GM12892 (cell line): ENCODE measurements at regions not wholly inside any gene's neighbourhood (a gene's known extent, or its start where the extent isn't known, plus 50 kb on each side); places are given as distances from the start of the nearest gene placed in this dataset.

Experiments used
- DNase-seq: peaks from one replicate; pipeline ENCODE4 v3.0.0; 2011; ENCODE audit not compliant: insufficient read length
- FAIRE-seq: peaks from 2 replicates; lab custom pipeline; 2011; peaks lifted over from hg19 to GRCh38; lab: Jason Lieb, UNC
- POLR2A ChIP-seq: IDR thresholded peaks from 2 replicates; pipeline ENCODE4 v1.6.1; 2011; ENCODE audit warnings: low read depth, low read length, control low read depth
- POLR2AphosphoS5 ChIP-seq: IDR thresholded peaks from 2 replicates; pipeline ENCODE4 v1.6.1; 2011; ENCODE audit warnings: low read depth, low read length, control low read depth
- TAF1 ChIP-seq: IDR thresholded peaks from 2 replicates; pipeline ENCODE4 v1.6.1; 2011; ENCODE audit warnings: low read depth, mild to moderate bottlenecking, control low read depth, low read length, borderline replicate concordance

DNA sequence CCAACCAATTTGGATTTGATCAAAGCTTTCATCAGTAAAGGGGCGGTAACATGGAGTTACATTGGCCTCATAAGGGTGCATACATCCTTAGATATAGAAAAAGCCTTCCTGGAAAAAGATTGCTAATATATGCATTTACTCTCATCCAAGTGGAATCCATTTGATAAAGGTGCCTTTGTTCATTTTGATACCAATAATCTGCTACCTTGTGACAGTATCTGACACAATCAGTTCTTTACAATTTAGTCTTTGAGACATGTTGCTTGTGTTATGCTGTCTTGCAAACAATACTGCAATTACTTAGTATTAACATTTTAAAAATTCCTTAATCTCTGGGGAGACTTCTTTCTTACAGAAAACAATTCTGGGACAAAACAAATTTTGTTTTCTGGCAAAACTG is 654.4 kb upstream of the SLC35B3 start:
- DNase-seq = no peak
- FAIRE-seq = no peak
- no peak for TF ChIP-seq TAF1
- TF ChIP-seq POLR2A = no peak
- no peak for TF ChIP-seq POLR2AphosphoS5

DNA sequence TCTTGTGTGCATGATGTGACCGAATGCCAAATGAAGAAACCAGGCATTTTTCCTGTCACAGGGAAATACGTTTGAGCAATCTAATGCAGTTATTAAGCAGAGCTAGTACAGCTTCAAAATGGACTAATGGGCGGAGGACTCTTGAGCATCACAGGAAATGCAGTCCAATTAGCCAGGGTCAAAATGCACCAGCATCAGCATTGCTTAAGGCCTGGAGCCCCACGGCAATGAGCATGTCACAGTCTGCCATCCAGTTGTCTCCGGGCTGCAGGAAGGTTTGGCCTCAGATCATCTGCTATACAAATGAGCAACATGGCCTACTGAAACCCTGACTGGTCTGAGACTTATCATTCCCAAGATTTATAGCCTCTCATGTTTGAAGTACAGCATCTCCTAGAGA is 652.1 kb upstream of the SLC35B3 start:
- DNase-seq (no peak), FAIRE-seq (no peak)
- TF ChIP-seq TAF1 = no peak
- no peak for TF ChIP-seq POLR2AphosphoS5
- no peak for TF ChIP-seq POLR2A

- FAIRE-seq (no peak), DNase-seq (no peak)
- TF ChIP-seq POLR2AphosphoS5 (no peak), TAF1 (no peak), POLR2A (no peak)
These were observed 651.0 kb upstream of the SLC35B3 start for GRCh38 chr6:9086331-9086730.

DNA sequence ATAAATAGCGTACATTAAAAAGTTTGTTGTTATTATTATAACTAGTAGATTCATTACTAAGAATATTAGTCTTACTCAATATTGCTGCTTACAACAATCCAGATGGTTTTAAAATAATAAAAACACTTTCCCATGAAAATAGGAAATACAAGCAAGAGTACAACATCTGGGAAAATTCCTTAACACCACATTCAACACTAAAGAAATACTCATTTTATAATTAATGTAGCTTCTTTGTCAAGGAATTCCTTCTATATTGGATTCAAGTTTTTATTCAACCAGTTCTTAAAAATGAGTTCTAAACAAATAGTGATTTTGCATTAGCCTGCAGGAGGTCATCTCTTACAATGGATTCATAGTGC is 650.3 kb upstream of the SLC35B3 start:
- FAIRE-seq (no peak), DNase-seq (no peak)
- TF ChIP-seq TAF1 = no peak

DNA sequence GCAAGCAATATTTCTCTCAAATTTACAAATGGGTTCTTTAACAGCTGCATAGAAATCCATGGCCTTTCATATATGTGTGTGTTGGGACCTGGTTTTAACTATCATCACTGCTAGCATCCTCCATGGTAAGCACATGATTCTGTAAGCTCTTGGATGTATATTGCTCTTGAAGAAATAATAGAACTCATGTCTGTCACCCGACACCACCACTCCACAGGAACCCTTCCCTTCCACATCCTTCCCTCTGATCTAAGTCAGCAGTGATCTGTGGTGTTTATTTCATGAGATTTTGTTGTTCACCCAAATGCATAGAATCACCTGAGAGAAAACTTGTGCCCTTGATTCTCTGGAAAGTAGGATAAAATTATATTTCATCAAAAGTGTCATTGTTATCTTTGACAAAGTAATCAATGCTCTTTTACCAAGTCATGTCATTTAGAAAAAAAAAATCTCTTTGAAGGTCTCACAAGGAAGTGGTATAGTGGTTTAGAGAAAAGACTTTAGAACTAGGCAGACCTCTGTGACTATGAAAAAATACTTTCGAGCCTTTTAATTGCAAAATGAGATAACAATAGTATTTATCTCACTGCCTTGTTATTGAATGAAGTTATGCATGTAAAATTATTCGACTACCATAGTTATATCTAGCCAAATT is 649.8 kb upstream of the SLC35B3 start:
- DNase-seq = no peak
- FAIRE-seq = no peak

GRCh38 chr6:9083108-9083507 is 647.8 kb upstream of the SLC35B3 start:
- DNase-seq = no peak
- FAIRE-seq = no peak
- TF ChIP-seq POLR2A (no peak), TAF1 (no peak), POLR2AphosphoS5 (no peak)

More for the DNA sequence above, 649.8 kb upstream of the SLC35B3 start:
- TF ChIP-seq POLR2A (no peak), TAF1 (no peak), POLR2AphosphoS5 (no peak)

DNA sequence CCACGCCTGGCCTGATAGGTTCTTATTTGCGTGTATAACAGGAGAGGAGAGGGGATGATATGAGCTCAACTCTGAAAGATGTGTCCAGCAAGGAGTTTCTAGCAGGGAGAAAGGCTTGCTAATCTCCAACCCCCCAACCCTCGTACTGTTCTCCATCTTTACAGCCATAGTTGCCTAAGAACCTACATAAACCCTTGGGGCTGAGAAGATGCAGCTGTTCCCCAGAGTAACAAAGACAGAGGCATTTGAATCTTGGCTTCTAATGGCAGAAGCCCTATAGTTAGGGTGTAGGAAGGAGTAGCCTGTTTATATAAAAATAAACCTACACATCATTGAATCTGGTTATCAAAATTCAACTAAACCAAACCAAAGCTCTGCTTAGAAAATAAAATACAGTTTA is 631.4 kb upstream of the SLC35B3 start:
- no peak for TF ChIP-seq POLR2A
- no peak for TF ChIP-seq POLR2AphosphoS5
- TF ChIP-seq TAF1 = no peak
- FAIRE-seq = no peak
- no peak for DNase-seq

- no peak for DNase-seq
- no peak for FAIRE-seq
- TF ChIP-seq POLR2A = no peak
- TF ChIP-seq POLR2AphosphoS5 = no peak
- no peak for TF ChIP-seq TAF1
These were observed 628.8 kb upstream of the SLC35B3 start for GRCh38 chr6:9064156-9064555.

DNA sequence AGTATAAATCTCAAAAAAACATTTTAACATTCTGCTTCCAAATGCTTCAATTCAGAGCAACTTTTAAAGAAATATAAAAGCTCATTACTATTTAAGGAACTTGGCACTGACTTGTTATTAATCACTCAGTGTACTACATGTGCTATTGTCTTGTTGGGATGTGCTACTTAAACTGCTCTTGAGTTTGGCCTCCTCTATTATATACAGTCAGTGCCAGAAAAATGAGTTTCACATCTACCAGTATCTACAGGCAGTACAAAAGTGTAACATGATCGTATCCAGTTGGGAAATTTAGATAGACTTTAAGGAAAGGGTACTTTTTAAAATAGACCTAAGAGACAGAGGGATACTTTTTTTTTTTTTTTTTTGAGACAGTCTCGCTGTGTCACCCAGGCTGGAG is 627.3 kb upstream of the SLC35B3 start:
- TF ChIP-seq TAF1 = no peak
- TF ChIP-seq POLR2A = no peak
- no peak for TF ChIP-seq POLR2AphosphoS5
- no peak for DNase-seq
- FAIRE-seq = no peak

DNA sequence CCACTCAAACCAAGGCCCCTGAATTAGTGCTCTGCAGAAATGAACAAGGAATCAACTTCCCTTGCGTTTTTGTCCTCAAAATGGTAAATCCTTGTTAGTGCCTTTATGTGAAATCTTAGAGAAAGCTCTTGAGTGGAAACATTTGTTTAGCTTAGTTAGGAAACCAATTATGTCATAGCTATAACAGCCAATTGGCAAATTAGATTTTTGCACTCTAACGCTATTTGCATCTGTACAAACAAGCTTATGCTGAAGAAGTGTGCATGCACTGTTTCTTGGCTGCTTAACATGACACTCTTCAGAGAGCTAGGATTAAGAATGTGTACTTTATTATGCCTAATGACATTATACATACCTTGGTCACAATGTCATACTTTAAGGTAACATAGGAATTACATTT is 622.6 kb upstream of the SLC35B3 start:
- TF ChIP-seq POLR2AphosphoS5 (no peak), POLR2A (no peak), TAF1 (no peak)
- DNase-seq (no peak), FAIRE-seq (no peak)

- DNase-seq (no peak), FAIRE-seq (no peak)
- TF ChIP-seq POLR2AphosphoS5 = no peak
- no peak for TF ChIP-seq POLR2A
- no peak for TF ChIP-seq TAF1
These were observed 621.2 kb upstream of the SLC35B3 start for GRCh38 chr6:9056556-9056955.

DNA sequence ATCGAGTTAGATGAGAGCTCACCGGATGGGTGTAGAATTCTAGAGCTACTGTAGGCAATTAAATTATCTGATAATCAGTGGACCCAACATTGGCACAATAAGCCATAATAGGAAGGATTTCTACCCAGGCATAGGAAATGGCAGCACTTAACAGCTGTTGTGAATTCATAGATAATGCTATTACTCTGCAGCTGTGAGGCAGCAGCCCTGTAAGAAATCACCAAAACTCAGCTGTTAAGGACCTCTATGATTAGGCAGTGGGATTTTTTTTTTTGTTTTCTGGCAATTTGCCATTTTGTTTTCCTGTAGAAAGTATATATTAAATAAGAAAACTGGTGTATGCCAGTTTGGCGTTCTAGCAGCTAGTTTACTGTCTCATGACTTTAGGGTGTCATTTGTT is 609.1 kb upstream of the SLC35B3 start:
- TF ChIP-seq POLR2A = no peak
- no peak for TF ChIP-seq POLR2AphosphoS5
- FAIRE-seq (no peak), DNase-seq (no peak)
